Fibroblast of lung (primary cell): ENCODE measurements at regions not wholly inside any gene's neighbourhood (a gene's known extent, or its start where the extent isn't known, plus 50 kb on each side); places are given as distances from the start of the nearest gene placed in this dataset.

Source experiments
- DNase-seq, 2 donors: peaks; one replicate each; pipeline versions ENCODE4 v3.0.0 to v3.0.0-alpha.2; 2010; ENCODE audit warnings: low read depth in 2 of 2
- H2AFZ ChIP-seq: 2 replicates; pipeline ENCODE4 v1.5.1; 2012; ENCODE audit warnings: low read length, control low read depth, inconsistent platforms
- H3K27ac ChIP-seq: 2 replicates; pipeline ENCODE4 v1.5.1; 2011; ENCODE audit warnings: low read length, control low read depth; ENCODE audit not compliant: insufficient read depth
- H3K27me3 ChIP-seq: 2 replicates; pipeline ENCODE4 v1.5.1; 2011; ENCODE audit warnings: mild to moderate bottlenecking, low read length; ENCODE audit not compliant: control insufficient read depth, insufficient read depth
- H3K36me3 ChIP-seq: 2 replicates; pipeline ENCODE4 v1.5.1; 2011; ENCODE audit warnings: low read length; ENCODE audit not compliant: control insufficient read depth, insufficient read depth
- H3K4me1 ChIP-seq: 2 replicates; pipeline ENCODE4 v1.5.1; 2011; ENCODE audit warnings: low read length; ENCODE audit not compliant: control insufficient read depth, insufficient read depth; ENCODE audit errors: extremely low read depth
- H3K4me2 ChIP-seq: 2 replicates; pipeline ENCODE4 v1.5.1; 2011; ENCODE audit warnings: low read length, control low read depth; ENCODE audit not compliant: insufficient read depth; ENCODE audit errors: extremely low read depth
- H3K4me3 ChIP-seq, 4 experiments: fragments of 200-600 bp in 1 of 4; sonication (generic) in 1 of 4; replicated peaks in 1 of 4; 2 replicates each; pipeline ENCODE4 v1.5.1; 2011 to 2016; ENCODE audit warnings: low read length in 4 of 4, low read depth in 3 of 4, mild to moderate bottlenecking in 3 of 4, control low read depth in 2 of 4, inconsistent platforms in 1 of 4, mixed read lengths in 1 of 4; ENCODE audit not compliant: insufficient read depth in 1 of 4; ENCODE audit errors: control extremely low read depth in 1 of 4
- H3K79me2 ChIP-seq: 2 replicates; pipeline ENCODE4 v1.5.1; 2012; ENCODE audit warnings: mild to moderate bottlenecking, low read length, inconsistent platforms; ENCODE audit not compliant: control insufficient read depth, insufficient read depth
- H3K9ac ChIP-seq: 2 replicates; pipeline ENCODE4 v1.5.1; 2011; ENCODE audit warnings: mild to moderate bottlenecking, low read length, control low read depth; ENCODE audit not compliant: insufficient read depth
- H3K9me3 ChIP-seq: 2 replicates; pipeline ENCODE4 v1.5.1; 2012; ENCODE audit warnings: low read depth, low read length; ENCODE audit not compliant: control insufficient read depth, insufficient read depth
- H4K20me1 ChIP-seq: 2 replicates; pipeline ENCODE4 v1.5.1; 2011; ENCODE audit warnings: low read length; ENCODE audit not compliant: control insufficient read depth, insufficient read depth; ENCODE audit errors: extremely low read depth
- CTCF ChIP-seq, 2 donors: IDR thresholded peaks in 1 of 2; conservative IDR thresholded peaks in 1 of 2; 1 replicate in 1 of 2; 2 replicates in 1 of 2; pipeline ENCODE4 v1.5.1; 2011 to 2012; ENCODE audit warnings: low read length in 2 of 2, control low read depth in 1 of 2, inconsistent platforms in 1 of 2, low read depth in 1 of 2, mild to moderate bottlenecking in 1 of 2
- EZH2 ChIP-seq: IDR thresholded peaks from 2 replicates; pipeline ENCODE4 v1.5.1; 2012; ENCODE audit warnings: low read length, control low read depth, mild to moderate bottlenecking; ENCODE audit errors: missing control alignments

- Histone ChIP-seq H3K4me2 (no peak overlapping the region), H3K27ac (no peak overlapping the region), H3K9me3 (no peaks in the 10 kb centered on the region), H2AFZ (no peak overlapping the region), H4K20me1 (no peaks in the 10 kb centered on the region), H3K79me2 (no peaks in the 10 kb centered on the region), H3K9ac (no peak overlapping the region), H3K4me3 (no peak overlapping the region), H3K36me3 (no peaks in the 10 kb centered on the region), H3K4me1 (no peaks in the 10 kb centered on the region), H3K27me3 (no peaks in the 10 kb centered on the region)
- peak; percentile 3 to 11 for DNase-seq
- TF ChIP-seq CTCF (conservative IDR thresholded peaks at IDR 0.05 in 1 of 2, IDR thresholded peaks at IDR 0.05 in 1 of 2; ENCODE audit: low read depth in 1 of 2, low read length in 2 of 2) (no peak), EZH2 (no peak)
These were observed 70.7 kb downstream of the RBM43 start for GRCh38 chr2:151191001-151191400.

GRCh38 chr2:151189125-151189524, 72.5 kb downstream of the RBM43 start:
- DNase-seq, result no peak
- H3K36me3 ChIP-seq, result no peaks in the 10 kb centered on the region
- H4K20me1 ChIP-seq, result no peaks in the 10 kb centered on the region
- H3K27me3 ChIP-seq, result no peaks in the 10 kb centered on the region
- no peaks in the 10 kb centered on the region for H3K4me1 ChIP-seq
- no peak overlapping the region for H2AFZ ChIP-seq
- no peaks in the 10 kb centered on the region for H3K9me3 ChIP-seq
- H3K79me2 ChIP-seq, result no peaks in the 10 kb centered on the region
- no peak overlapping the region for H3K9ac ChIP-seq
- H3K4me3 ChIP-seq, result no peak overlapping the region
- TF ChIP-seq EZH2, result no peak
- TF ChIP-seq CTCF (conservative IDR thresholded peaks at IDR 0.05 in 1 of 2, IDR thresholded peaks at IDR 0.05 in 1 of 2; ENCODE audit: low read depth in 1 of 2, low read length in 2 of 2), result no peak
- H3K27ac ChIP-seq, result no peak overlapping the region
- no peak overlapping the region for H3K4me2 ChIP-seq

GRCh38 chr2:151186011-151186410, 75.7 kb downstream of the RBM43 start:
- TF ChIP-seq CTCF (conservative IDR thresholded peaks at IDR 0.05 in 1 of 2, IDR thresholded peaks at IDR 0.05 in 1 of 2; ENCODE audit: low read depth in 1 of 2, low read length in 2 of 2), result no peak
- no peak for TF ChIP-seq EZH2
- no peaks in the 10 kb centered on the region for H3K36me3 ChIP-seq

More at GRCh38 chr2:151186011-151186410, 75.7 kb downstream of the RBM43 start:
- Histone ChIP-seq H4K20me1 (no peaks in the 10 kb centered on the region), H3K27me3 (no peaks in the 10 kb centered on the region), H3K9me3 (no peaks in the 10 kb centered on the region), H3K4me2 (no peak overlapping the region), H2AFZ (no peak overlapping the region), H3K4me1 (no peaks in the 10 kb centered on the region), H3K27ac (no peak overlapping the region), H3K9ac (no peak overlapping the region), H3K4me3 (no peak overlapping the region), H3K79me2 (no peaks in the 10 kb centered on the region)
- no peak for DNase-seq
